ENCODE measurements at regions not wholly inside any gene's neighbourhood (a gene's known extent, or its start where the extent isn't known, plus 50 kb on each side); places are given as distances from the start of the nearest gene placed in this dataset.

DNA sequence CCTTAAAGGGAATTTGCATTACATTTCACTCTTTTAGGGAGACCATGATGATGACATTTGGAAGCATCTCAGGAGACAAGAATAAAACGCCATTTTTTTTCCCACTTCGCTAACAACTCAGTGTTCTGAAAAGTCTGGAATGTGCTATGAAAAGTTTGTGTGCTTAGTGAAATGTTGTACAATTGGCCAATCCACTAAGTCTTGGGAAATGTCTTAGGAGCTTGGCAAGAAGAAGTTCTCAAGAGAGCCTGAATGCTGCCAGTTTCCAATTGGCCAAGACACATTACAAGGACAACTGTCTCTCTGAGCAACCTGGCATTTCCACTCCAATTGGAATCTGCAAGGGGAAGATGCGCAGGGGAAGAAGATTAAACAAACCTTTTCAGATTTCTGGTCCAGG is 401.8 kb downstream of the RWDD3 start:
- TF ChIP-seq, protein P1, sequence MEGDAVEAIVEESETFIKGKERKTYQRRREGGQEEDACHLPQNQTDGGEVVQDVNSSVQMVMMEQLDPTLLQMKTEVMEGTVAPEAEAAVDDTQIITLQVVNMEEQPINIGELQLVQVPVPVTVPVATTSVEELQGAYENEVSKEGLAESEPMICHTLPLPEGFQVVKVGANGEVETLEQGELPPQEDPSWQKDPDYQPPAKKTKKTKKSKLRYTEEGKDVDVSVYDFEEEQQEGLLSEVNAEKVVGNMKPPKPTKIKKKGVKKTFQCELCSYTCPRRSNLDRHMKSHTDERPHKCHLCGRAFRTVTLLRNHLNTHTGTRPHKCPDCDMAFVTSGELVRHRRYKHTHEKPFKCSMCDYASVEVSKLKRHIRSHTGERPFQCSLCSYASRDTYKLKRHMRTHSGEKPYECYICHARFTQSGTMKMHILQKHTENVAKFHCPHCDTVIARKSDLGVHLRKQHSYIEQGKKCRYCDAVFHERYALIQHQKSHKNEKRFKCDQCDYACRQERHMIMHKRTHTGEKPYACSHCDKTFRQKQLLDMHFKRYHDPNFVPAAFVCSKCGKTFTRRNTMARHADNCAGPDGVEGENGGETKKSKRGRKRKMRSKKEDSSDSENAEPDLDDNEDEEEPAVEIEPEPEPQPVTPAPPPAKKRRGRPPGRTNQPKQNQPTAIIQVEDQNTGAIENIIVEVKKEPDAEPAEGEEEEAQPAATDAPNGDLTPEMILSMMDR (IDR thresholded peaks at IDR 0.05) = no peak
- TF ChIP-seq RAD21 (IDR thresholded peaks at IDR 0.05; ENCODE audit: low read length) = no peak
- no peak for TF ChIP-seq EP300 (IDR thresholded peaks at IDR 0.05; ENCODE audit: borderline replicate concordance in 1 of 2, low read depth in 1 of 2, low read length in 1 of 2)
- no peak for TF ChIP-seq POLR2AphosphoS5 (IDR thresholded peaks at IDR 0.05; ENCODE audit: low read depth, low read length)
- TF ChIP-seq, protein P2, sequence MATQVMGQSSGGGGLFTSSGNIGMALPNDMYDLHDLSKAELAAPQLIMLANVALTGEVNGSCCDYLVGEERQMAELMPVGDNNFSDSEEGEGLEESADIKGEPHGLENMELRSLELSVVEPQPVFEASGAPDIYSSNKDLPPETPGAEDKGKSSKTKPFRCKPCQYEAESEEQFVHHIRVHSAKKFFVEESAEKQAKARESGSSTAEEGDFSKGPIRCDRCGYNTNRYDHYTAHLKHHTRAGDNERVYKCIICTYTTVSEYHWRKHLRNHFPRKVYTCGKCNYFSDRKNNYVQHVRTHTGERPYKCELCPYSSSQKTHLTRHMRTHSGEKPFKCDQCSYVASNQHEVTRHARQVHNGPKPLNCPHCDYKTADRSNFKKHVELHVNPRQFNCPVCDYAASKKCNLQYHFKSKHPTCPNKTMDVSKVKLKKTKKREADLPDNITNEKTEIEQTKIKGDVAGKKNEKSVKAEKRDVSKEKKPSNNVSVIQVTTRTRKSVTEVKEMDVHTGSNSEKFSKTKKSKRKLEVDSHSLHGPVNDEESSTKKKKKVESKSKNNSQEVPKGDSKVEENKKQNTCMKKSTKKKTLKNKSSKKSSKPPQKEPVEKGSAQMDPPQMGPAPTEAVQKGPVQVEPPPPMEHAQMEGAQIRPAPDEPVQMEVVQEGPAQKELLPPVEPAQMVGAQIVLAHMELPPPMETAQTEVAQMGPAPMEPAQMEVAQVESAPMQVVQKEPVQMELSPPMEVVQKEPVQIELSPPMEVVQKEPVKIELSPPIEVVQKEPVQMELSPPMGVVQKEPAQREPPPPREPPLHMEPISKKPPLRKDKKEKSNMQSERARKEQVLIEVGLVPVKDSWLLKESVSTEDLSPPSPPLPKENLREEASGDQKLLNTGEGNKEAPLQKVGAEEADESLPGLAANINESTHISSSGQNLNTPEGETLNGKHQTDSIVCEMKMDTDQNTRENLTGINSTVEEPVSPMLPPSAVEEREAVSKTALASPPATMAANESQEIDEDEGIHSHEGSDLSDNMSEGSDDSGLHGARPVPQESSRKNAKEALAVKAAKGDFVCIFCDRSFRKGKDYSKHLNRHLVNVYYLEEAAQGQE (IDR thresholded peaks at IDR 0.05; ENCODE audit: low read depth, low read length) = no peak
- no peak for TF ChIP-seq SIN3A (IDR thresholded peaks at IDR 0.05; ENCODE audit: borderline replicate concordance, low read depth, low read length)
- TF ChIP-seq MXI1 (IDR thresholded peaks at IDR 0.05; ENCODE audit: low read depth, low read length) = no peak
- TF ChIP-seq RCOR1 (IDR thresholded peaks at IDR 0.05; ENCODE audit: low read length) = no peak
- TF ChIP-seq NRF1 (IDR thresholded peaks at IDR 0.05; ENCODE audit: low read depth, low read length) = no peak
- TF ChIP-seq YY1 (IDR thresholded peaks at IDR 0.05; ENCODE audit: low read depth) = no peak

Data from SK-N-SH (cell line).